Uterus (tissue), 3 donors: ENCODE measurements at regions not wholly inside any gene's neighbourhood (a gene's known extent, or its start where the extent isn't known, plus 50 kb on each side); places are given as distances from the start of the nearest gene placed in this dataset.

ENCODE experiments used
- DNase-seq, 2 donors: peaks; one replicate each; pipeline ENCODE4 v3.0.0-alpha.2; 2019 to 2020
- H3K27ac ChIP-seq, 2 donors: fragments of 200-600 bp; sonication (generic); 1 replicate in 1 of 2; 2 replicates in 1 of 2; pipeline ENCODE4 v1.5.1; 2016 to 2018
- H3K27me3 ChIP-seq, 2 donors: fragments of 200-600 bp; sonication (generic); one replicate each; pipeline ENCODE4 v1.5.1; 2018 to 2019; ENCODE audit warnings: control low read depth in 1 of 2
- H3K36me3 ChIP-seq, 2 donors: fragments of 200-600 bp; sonication (generic); one replicate each; pipeline ENCODE4 v1.5.1; 2019; ENCODE audit warnings: control low read depth in 1 of 2
- H3K4me1 ChIP-seq, 2 donors: fragments of 200-600 bp; sonication (generic); one replicate each; pipeline ENCODE4 v1.5.1; 2018 to 2019; ENCODE audit warnings: control low read depth in 1 of 2
- H3K4me3 ChIP-seq, 2 donors: fragments of 200-600 bp; sonication (generic); 1 replicate in 1 of 2; 2 replicates in 1 of 2; pipeline ENCODE4 v1.5.1; 2018 to 2019; ENCODE audit warnings: mild to moderate bottlenecking in 1 of 2
- H3K9me3 ChIP-seq, 2 donors: fragments of 200-600 bp; sonication (generic); one replicate each; pipeline ENCODE4 v1.5.1; 2019; ENCODE audit warnings: control low read depth in 1 of 2
- POLR2A ChIP-seq, 2 donors: fragments of 450-650 bp; IDR thresholded peaks; one replicate each; pipeline ENCODE4 v1.6.1; 2016; ENCODE audit warnings: antibody characterized with exemption in 2 of 2, mild to moderate bottlenecking in 1 of 2, moderate library complexity in 1 of 2
- intact Hi-C: fragments of 100-400 bp; cut with DNase I; formaldehyde crosslinking; loops from one replicate; pipeline ENCODE4 v1.15.1; 2023; ENCODE audit warnings: low total_unique reads
- TF ChIP-seq, protein P1 (sequence below), 4 experiments: fragments of 200-600 bp in 2 of 4; fragments of 450-650 bp in 2 of 4; sonication (generic) in 2 of 4; IDR thresholded peaks; one replicate each; pipeline ENCODE4 v1.5.1; 2016 to 2019; ENCODE audit warnings: antibody characterized with exemption in 4 of 4, mild to moderate bottlenecking in 2 of 4, moderate library complexity in 1 of 4
- donor health status: DM: yes; HTN: yes; CAD: no.

DNA sequence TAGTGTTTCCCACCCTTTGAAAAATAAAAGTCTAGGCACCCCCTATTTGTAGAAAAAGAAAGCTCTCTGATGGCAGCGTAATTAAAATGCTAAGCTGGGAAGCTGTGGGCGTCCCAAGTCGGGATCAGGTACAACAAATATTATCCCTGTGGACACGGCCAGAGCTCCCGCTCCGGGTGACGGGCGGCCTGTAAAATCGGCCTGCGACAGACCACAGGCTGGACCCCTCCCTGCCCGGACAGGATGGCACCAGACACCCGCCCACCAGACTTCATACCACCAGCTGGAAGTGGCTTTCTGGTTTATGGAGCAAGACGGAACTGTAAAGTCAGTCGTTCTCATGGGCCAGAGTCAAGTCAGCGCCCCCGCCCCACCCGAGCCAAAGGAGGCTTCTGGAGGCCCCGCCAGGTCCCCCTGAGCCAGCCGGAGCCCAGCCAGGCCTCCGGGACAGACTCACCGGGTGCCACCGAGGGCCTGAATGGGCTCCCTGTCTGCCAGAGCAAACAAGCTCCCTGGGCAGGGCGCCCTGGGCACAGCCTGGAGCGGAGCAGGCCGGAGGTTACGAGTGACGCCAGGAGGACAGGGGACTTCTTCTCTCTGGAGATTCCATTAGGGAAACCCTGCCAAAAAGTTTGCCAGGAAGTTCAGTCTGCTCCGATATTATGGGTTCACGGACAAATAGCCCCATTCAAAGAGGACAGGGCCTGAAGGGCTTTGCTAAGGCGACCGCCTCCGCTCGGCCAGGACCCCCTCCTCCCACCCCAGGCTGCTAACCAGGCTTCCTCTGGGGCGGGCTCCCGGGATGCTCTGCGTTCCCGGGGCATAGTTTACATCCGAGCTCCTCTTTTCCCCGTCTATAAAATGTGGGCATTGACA, 173.7 kb downstream of the ERCC6L2 start:
- Histone ChIP-seq H3K4me3 (no peak overlapping the region), H3K4me1 (no peaks in the 10 kb centered on the region), H3K9me3 (no peaks in the 10 kb centered on the region), H3K27me3 (no peaks in the 10 kb centered on the region), H3K27ac (no peak overlapping the region), H3K36me3 (no peaks in the 10 kb centered on the region)
- peak in 1 of 2 donors; percentile 45 for DNase-seq
- TF ChIP-seq POLR2A (IDR thresholded peaks at IDR 0.05), result no peak
- TF ChIP-seq, protein P1, sequence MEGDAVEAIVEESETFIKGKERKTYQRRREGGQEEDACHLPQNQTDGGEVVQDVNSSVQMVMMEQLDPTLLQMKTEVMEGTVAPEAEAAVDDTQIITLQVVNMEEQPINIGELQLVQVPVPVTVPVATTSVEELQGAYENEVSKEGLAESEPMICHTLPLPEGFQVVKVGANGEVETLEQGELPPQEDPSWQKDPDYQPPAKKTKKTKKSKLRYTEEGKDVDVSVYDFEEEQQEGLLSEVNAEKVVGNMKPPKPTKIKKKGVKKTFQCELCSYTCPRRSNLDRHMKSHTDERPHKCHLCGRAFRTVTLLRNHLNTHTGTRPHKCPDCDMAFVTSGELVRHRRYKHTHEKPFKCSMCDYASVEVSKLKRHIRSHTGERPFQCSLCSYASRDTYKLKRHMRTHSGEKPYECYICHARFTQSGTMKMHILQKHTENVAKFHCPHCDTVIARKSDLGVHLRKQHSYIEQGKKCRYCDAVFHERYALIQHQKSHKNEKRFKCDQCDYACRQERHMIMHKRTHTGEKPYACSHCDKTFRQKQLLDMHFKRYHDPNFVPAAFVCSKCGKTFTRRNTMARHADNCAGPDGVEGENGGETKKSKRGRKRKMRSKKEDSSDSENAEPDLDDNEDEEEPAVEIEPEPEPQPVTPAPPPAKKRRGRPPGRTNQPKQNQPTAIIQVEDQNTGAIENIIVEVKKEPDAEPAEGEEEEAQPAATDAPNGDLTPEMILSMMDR (IDR thresholded peaks at IDR 0.05), result no peak
- intact Hi-C loops, result no loop called here

DNA sequence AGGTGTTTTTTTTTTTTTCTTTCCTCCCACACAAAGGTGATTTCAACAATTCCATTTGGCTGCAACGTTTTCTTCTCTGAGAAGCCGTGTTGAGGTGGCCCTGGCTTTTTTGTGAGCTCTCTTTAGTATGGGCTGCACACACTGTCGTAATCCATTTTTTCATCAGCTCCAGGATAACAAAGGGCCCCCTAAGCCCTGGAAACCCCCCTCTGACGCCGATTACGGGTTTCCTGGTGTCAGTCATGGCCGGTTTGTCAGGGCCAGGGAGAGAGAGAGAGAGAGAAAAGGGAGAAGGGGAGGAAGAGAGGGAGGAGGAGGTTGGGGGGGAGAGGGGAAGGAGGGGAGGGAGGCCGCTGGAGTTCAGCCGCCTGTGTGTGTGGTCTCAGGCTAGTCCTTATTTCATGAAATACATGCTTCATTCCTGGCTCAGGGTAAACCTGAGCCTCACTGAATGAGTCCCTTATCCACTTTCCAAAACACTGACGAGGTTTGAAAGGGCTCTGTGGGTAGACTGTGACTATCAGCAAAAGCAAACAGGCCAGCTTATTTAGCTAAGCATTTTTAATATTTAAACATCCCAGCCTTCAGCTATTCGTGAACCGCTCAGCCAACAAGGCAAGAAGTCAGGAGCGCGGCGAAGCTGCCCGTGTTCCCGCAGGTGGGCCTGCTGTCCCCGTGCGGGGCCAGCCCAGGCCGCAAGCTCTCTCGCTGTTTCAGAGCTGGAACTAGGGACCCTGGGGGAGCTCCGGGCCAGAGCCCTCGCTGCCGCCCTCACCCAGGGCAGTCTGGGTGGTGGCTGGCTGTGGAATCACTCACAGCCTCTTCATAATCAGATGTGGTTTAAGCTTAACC, 172.8 kb downstream of the ERCC6L2 start:
- no peaks in the 10 kb centered on the region for H3K36me3 ChIP-seq
- no peaks in the 10 kb centered on the region for H3K4me1 ChIP-seq
- intact Hi-C loops, result no loop called here
- no peak for DNase-seq
- H3K9me3 ChIP-seq, result no peaks in the 10 kb centered on the region
- H3K4me3 ChIP-seq, result no peak overlapping the region
- H3K27ac ChIP-seq, result no peak overlapping the region
- TF ChIP-seq, protein P1 (IDR thresholded peaks at IDR 0.05), result no peak
- no peak for TF ChIP-seq POLR2A (IDR thresholded peaks at IDR 0.05)
- H3K27me3 ChIP-seq, result no peaks in the 10 kb centered on the region

DNA sequence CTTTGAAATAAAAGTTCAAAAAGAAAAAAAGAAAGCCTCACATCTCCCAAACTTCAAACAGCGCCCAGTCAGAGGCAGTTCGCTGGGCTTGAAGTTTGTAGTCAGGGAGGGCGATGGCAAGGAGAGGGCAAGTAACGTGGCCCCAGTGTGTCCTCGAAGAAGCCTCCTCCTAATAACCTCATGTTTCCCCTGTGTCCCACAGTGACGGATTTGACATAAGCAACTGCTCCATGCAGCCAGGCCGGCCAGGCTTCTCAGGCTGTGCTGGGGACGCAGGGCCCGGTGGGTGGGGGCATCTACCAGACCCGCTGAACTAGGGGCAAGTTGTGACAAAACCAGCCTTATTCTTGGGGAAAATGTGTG, 172.2 kb downstream of the ERCC6L2 start:
- Histone ChIP-seq H3K4me1 (no peaks in the 10 kb centered on the region), H3K36me3 (no peaks in the 10 kb centered on the region), H3K9me3 (no peaks in the 10 kb centered on the region), H3K4me3 (no peak overlapping the region), H3K27me3 (no peaks in the 10 kb centered on the region), H3K27ac (no peak overlapping the region)
- intact Hi-C loops, result no loop called here
- TF ChIP-seq, protein P1 (IDR thresholded peaks at IDR 0.05), result no peak
- TF ChIP-seq POLR2A (IDR thresholded peaks at IDR 0.05), result no peak
- DNase-seq, result no peak

DNA sequence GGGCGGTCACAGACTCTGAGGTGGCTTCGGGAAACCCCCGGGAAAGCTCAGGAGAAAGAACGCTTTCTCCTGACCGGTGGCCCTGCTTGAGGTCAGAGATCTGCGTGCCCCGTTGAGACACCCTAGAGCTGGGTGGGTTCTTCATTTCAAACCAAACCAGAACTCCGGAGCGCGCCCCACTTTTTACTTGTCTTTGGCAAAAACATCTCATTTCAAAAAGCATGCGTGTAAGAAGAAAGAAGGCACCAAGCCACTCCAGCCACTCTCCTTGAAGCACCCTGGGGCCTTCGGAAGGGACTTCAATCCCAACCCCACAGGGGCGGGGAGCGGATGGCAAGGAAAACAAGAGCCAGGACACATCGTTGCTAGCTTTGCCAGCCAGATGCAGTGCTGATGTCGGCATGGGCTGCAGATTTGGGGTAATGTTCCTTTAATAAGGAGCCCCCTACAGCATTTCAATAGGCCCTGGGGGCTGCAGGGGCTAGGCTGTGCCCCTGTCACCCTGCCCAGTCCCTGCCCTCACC, 171.7 kb downstream of the ERCC6L2 start:
- H3K27me3 ChIP-seq, result no peaks in the 10 kb centered on the region
- no peak for DNase-seq
- intact Hi-C loops, result no loop called here
- no peak overlapping the region for H3K27ac ChIP-seq
- no peak for TF ChIP-seq POLR2A (IDR thresholded peaks at IDR 0.05)
- TF ChIP-seq, protein P1 (IDR thresholded peaks at IDR 0.05), result no peak
- no peaks in the 10 kb centered on the region for H3K9me3 ChIP-seq
- no peaks in the 10 kb centered on the region for H3K4me1 ChIP-seq
- H3K4me3 ChIP-seq, result no peak overlapping the region
- no peaks in the 10 kb centered on the region for H3K36me3 ChIP-seq

DNA sequence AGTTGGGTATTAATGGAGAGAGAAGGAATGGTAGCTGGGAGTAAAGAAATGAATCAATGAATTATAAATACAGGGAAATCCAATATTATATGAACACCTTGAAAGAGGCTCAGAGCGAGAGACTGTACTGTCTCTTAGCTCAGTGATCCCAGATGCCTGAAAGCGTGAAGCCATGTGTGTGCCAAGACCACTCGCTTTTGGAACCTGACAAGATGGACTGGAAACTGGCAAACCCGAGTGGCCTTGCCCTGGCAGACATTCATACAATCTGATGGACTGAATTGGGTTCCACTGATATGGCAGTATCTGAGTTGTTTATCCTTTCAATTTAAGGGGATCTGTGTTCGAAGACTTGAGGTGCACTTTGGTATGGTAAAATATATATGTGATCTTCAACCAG, 170.3 kb downstream of the ERCC6L2 start:
- H3K4me1 ChIP-seq, result no peaks in the 10 kb centered on the region
- H3K4me3 ChIP-seq, result no peak overlapping the region
- intact Hi-C loops, result no loop called here
- no peaks in the 10 kb centered on the region for H3K36me3 ChIP-seq
- H3K27ac ChIP-seq, result no peak overlapping the region
- TF ChIP-seq POLR2A (IDR thresholded peaks at IDR 0.05), result no peak
- TF ChIP-seq, protein P1 (IDR thresholded peaks at IDR 0.05), result no peak
- DNase-seq, result no peak
- no peaks in the 10 kb centered on the region for H3K9me3 ChIP-seq
- H3K27me3 ChIP-seq, result no peaks in the 10 kb centered on the region
